Mucosa of stomach (tissue), 1 donor: ENCODE measurements at regions not wholly inside any gene's neighbourhood (a gene's known extent, or its start where the extent isn't known, plus 50 kb on each side); places are given as distances from the start of the nearest gene placed in this dataset.
"Not testable (repeated sequence)": the region's sequence is repeated elsewhere in the genome, so short reads cannot be mapped to it uniquely, and the experiment has no call there.

Experiments
- H3K27me3 ChIP-seq: one replicate; pipeline ENCODE4 v1.7.0; 2013; ENCODE audit warnings: mild to moderate bottlenecking, low read length; ENCODE audit not compliant: control insufficient read depth, insufficient read depth
- H3K36me3 ChIP-seq: one replicate; pipeline ENCODE4 v1.7.0; 2013; ENCODE audit warnings: low read length; ENCODE audit not compliant: control insufficient read depth, insufficient read depth
- H3K4me1 ChIP-seq: one replicate; pipeline ENCODE4 v1.7.0; 2013; ENCODE audit warnings: mild to moderate bottlenecking, low read length; ENCODE audit not compliant: control insufficient read depth, insufficient read depth
- H3K4me3 ChIP-seq: one replicate; pipeline ENCODE4 v1.7.0; 2013; ENCODE audit warnings: low read length
- H3K9ac ChIP-seq: one replicate; pipeline ENCODE4 v1.7.0; 2013; ENCODE audit warnings: mild to moderate bottlenecking, low read length, moderate library complexity
- H3K9me3 ChIP-seq: one replicate; pipeline ENCODE4 v1.7.0; 2013; ENCODE audit warnings: mild to moderate bottlenecking, low read length, moderate library complexity; ENCODE audit not compliant: control insufficient read depth
- donor health status: Pancreatic carcinoma.

- not testable (repeated sequence) for H3K36me3 ChIP-seq, H3K4me3 ChIP-seq, H3K4me1 ChIP-seq, H3K9ac ChIP-seq, H3K9me3 ChIP-seq, H3K27me3 ChIP-seq
Observed at GRCh38 chr5:25445381-25446060, 800.7 kb upstream of the CDH10 start.

GRCh38 chr5:25444697-25445096, 799.9 kb upstream of the CDH10 start:
- Histone ChIP-seq H3K9ac (no peak overlapping the region), H3K27me3 (no peaks in the 10 kb centered on the region), H3K9me3 (no peaks in the 10 kb centered on the region), H3K36me3 (no peaks in the 10 kb centered on the region), H3K4me1 (no peaks in the 10 kb centered on the region), H3K4me3 (no peak overlapping the region)

GRCh38 chr5:25441810-25442209, 797.0 kb upstream of the CDH10 start:
- Histone ChIP-seq H3K36me3 (no peaks in the 10 kb centered on the region), H3K9me3 (no peaks in the 10 kb centered on the region)

GRCh38 chr5:25439025-25439424, 794.2 kb upstream of the CDH10 start:
- Histone ChIP-seq H3K9me3 (no peaks in the 10 kb centered on the region), H3K36me3 (no peaks in the 10 kb centered on the region), H3K4me1 (no peaks in the 10 kb centered on the region), H3K9ac (no peak overlapping the region), H3K27me3 (no peaks in the 10 kb centered on the region), H3K4me3 (no peak overlapping the region)

More at GRCh38 chr5:25441810-25442209, 797.0 kb upstream of the CDH10 start:
- H3K27me3 ChIP-seq, result no peaks in the 10 kb centered on the region
- no peak overlapping the region for H3K9ac ChIP-seq
- no peaks in the 10 kb centered on the region for H3K4me1 ChIP-seq
- H3K4me3 ChIP-seq, result no peak overlapping the region

GRCh38 chr5:25438375-25438774, 793.6 kb upstream of the CDH10 start:
- not testable (repeated sequence) for H3K36me3 ChIP-seq, H3K9ac ChIP-seq, H3K4me3 ChIP-seq, H3K27me3 ChIP-seq, H3K9me3 ChIP-seq, H3K4me1 ChIP-seq

DNA sequence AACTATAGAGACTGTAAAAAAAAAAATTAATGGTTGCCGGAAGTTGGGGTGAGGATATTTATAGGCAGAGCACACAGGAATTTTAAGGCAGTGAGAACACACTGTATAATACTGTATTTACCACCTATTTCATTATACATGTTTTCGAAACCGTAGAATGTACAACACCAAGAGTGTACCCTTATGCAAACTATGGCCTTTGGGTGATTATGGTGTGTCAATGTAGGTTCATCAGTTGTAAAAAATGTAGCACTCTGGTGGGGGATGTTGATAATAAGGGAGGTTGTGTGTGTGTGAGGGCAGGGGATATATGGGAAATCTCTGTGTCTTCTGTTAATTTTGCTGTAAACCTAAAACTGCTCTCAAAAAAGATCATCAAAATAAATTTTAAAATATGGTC, 791.7 kb upstream of the CDH10 start:
- H3K27me3 ChIP-seq, result no peaks in the 10 kb centered on the region
- H3K4me3 ChIP-seq, result no peak overlapping the region
- no peaks in the 10 kb centered on the region for H3K36me3 ChIP-seq
- no peaks in the 10 kb centered on the region for H3K4me1 ChIP-seq
- H3K9ac ChIP-seq, result no peak overlapping the region
- no peaks in the 10 kb centered on the region for H3K9me3 ChIP-seq

DNA sequence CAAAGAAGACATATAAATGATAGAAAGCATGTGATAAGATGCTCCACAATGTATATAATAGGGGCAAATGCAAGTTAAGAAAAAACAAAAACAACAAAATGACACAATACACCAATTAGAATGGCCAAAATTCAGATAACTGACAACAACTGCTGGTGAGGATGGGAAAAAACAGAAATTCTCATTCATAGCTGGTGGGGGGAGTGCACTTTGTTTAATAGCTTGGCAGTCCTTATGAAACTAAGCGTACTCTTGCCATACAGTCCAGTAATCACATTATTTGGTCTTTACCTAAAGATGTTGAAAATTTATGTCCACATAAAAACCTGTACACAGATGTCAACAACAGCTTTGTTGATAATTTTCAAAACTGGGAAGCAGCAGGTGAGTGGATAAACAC, 791.1 kb upstream of the CDH10 start:
- no peak overlapping the region for H3K4me3 ChIP-seq
- no peaks in the 10 kb centered on the region for H3K36me3 ChIP-seq
- H3K9ac ChIP-seq, result no peak overlapping the region
- H3K4me1 ChIP-seq, result no peaks in the 10 kb centered on the region
- no peaks in the 10 kb centered on the region for H3K9me3 ChIP-seq
- no peaks in the 10 kb centered on the region for H3K27me3 ChIP-seq

DNA sequence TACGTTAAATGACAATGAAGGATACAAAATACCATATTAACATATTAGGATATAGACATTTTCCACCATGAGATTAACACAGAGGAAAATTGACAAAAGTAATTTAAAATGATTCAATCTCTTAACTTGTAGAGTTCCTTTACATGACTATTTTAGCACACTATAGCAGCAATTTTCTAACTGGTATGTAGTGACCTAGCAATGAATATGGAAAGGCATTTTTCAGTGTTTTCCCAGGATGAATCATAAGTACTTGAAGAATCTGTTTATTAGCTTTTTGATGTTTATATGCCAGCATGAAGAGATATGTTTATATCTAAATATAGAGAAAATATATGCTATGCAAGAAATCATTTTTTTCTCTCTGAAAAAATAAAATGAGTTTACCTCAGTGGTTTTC, 782.5 kb upstream of the CDH10 start:
- Histone ChIP-seq H3K9ac (no peak overlapping the region), H3K27me3 (no peaks in the 10 kb centered on the region), H3K4me1 (no peaks in the 10 kb centered on the region), H3K36me3 (no peaks in the 10 kb centered on the region), H3K9me3 (no peaks in the 10 kb centered on the region), H3K4me3 (no peak overlapping the region)

- no peak overlapping the region for H3K4me3 ChIP-seq
- no peaks in the 10 kb centered on the region for H3K27me3 ChIP-seq
- no peak overlapping the region for H3K9ac ChIP-seq
- H3K36me3 ChIP-seq, result no peaks in the 10 kb centered on the region
- no peaks in the 10 kb centered on the region for H3K4me1 ChIP-seq
- no peaks in the 10 kb centered on the region for H3K9me3 ChIP-seq
Observed at GRCh38 chr5:25423271-25423670, 778.5 kb upstream of the CDH10 start.

- Histone ChIP-seq H3K9ac (no peak overlapping the region), H3K4me3 (no peak overlapping the region), H3K9me3 (no peaks in the 10 kb centered on the region), H3K27me3 (no peaks in the 10 kb centered on the region), H3K36me3 (no peaks in the 10 kb centered on the region), H3K4me1 (no peaks in the 10 kb centered on the region)
Observed at GRCh38 chr5:25419684-25420083, 774.9 kb upstream of the CDH10 start.

DNA sequence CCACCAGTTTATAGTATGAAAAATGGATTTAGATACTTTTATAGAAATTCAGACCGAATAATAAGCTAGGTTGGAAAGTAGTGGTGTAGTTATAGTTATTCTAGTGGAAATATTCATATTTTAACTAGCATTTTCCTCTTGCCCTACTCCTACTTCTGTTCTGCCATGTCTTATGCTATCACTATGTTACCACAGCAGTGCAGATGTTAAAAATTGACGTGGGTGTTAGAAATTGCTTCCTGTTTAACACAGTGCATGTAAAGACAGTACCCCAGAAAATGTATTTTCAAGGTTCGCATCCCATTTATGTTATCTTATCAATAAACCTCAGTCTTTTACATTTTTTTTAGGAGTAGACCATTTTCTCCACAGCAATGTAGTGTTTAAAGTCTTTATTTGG, 774.2 kb upstream of the CDH10 start:
- H3K9ac ChIP-seq, result no peak overlapping the region
- no peak overlapping the region for H3K4me3 ChIP-seq
- H3K9me3 ChIP-seq, result no peaks in the 10 kb centered on the region
- H3K27me3 ChIP-seq, result no peaks in the 10 kb centered on the region
- no peaks in the 10 kb centered on the region for H3K4me1 ChIP-seq
- H3K36me3 ChIP-seq, result no peaks in the 10 kb centered on the region

DNA sequence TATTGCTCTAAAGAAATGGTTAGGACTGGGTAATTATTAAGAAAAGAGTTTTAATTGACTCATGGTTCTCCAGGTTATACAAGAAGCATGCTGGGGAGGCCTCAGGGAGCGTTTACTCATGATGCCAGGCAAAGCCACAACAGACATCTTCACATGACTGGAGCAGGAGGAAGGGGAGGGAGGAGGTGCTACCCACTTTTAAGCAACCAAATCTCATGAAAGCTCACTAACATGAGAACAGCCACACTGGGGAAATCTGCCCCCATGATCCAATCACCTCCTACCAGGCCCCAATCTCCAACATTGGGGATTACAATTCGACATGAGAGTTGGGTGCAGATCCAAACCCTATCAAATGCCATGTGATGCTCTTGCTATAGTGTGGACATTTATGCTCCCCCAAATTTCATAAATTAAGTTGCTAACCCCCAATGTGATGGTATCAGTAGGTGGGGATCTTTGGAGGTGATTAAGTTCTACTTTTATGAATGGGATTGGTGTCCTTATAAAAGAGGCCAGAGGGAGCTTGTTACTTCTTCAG, 773.6 kb upstream of the CDH10 start:
- Histone ChIP-seq H3K9me3 (no peaks in the 10 kb centered on the region), H3K4me1 (no peaks in the 10 kb centered on the region), H3K9ac (no peak overlapping the region), H3K36me3 (no peaks in the 10 kb centered on the region), H3K27me3 (no peaks in the 10 kb centered on the region), H3K4me3 (no peak overlapping the region)

DNA sequence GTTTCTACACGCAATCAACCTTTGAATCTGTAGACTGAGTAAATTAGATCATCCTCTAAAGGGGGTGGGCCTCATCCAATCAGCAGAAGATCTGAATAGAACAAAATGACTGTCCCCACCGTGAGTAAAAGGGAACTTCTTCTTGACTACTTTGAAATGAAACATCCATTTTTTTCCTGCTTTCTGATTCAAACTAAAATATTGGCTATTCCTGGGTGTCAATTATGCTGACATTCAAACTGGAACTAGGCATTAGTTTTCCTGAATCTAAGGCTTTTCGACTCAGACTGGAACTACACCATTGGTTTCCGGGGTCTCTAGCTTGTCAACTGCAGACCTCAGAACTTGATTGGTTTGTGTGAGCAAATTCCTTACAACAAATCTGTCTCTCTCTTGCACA, 772.2 kb upstream of the CDH10 start:
- no peaks in the 10 kb centered on the region for H3K27me3 ChIP-seq
- no peak overlapping the region for H3K9ac ChIP-seq
- H3K36me3 ChIP-seq, result no peaks in the 10 kb centered on the region
- no peak overlapping the region for H3K4me3 ChIP-seq
- no peaks in the 10 kb centered on the region for H3K4me1 ChIP-seq
- no peaks in the 10 kb centered on the region for H3K9me3 ChIP-seq
